PFSK-1 (cell line): ENCODE measurements at regions not wholly inside any gene's neighbourhood (a gene's known extent, or its start where the extent isn't known, plus 50 kb on each side); places are given as distances from the start of the nearest gene placed in this dataset.

Experiments
- FOXP2 ChIP-seq: optimal IDR thresholded peaks from 2 replicates; pipeline ENCODE3; 2011; ENCODE audit warnings: borderline replicate concordance, control low read depth, inconsistent platforms; ENCODE audit not compliant: insufficient read depth; ENCODE audit errors: extremely low read length, extremely low read depth
- POLR2AphosphoS5 ChIP-seq: IDR thresholded peaks from 2 replicates; pipeline ENCODE4 v1.6.1; 2012; ENCODE audit warnings: low read depth, mild to moderate bottlenecking, control low read depth, low read length, moderate library complexity
- REST ChIP-seq, 2 experiments: IDR thresholded peaks; 2 replicates each; pipeline versions ENCODE4 v1.6.1 to v1.8.0; 2011 to 2012; ENCODE audit warnings: low read depth in 2 of 2, low read length in 2 of 2, control low read depth in 1 of 2, inconsistent platforms in 1 of 2, mild to moderate bottlenecking in 1 of 2, moderate library complexity in 1 of 2; ENCODE audit not compliant: insufficient read depth in 1 of 2
- SIN3A ChIP-seq: IDR thresholded peaks from 2 replicates; pipeline ENCODE4 v1.6.1; 2012; ENCODE audit warnings: mild to moderate bottlenecking, low read length, moderate library complexity, borderline replicate concordance; ENCODE audit not compliant: insufficient read depth
- TAF1 ChIP-seq: IDR thresholded peaks from 2 replicates; pipeline ENCODE4 v1.6.1; 2012; ENCODE audit warnings: low read length, control low read depth, borderline replicate concordance; ENCODE audit not compliant: insufficient read depth

DNA sequence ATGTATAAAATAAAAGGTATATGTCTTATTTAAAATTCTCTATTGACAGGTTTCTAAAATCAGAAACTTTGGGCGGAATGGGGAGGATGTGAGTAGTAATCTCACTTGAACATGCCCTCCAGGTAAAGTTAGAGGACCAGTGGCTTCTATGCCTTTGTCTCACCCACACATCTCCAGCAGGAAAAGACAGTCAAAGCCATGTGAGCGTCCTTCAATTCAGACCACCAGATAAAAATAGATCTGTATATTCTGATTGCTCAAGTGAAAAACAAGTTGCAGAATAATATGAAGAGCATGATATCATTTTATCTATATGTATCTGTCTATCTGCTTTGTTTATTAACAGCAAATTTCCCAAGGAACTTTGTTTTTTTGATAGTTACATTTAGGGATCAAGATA lies 152.2 kb downstream of the TMCO5A start:
- TF ChIP-seq TAF1 (no peak), SIN3A (no peak), REST (IDR thresholded peaks at IDR 0.05; ENCODE audit: insufficient read depth in 1 of 2, low read depth in 2 of 2, low read length in 2 of 2) (no peak), POLR2AphosphoS5 (no peak), FOXP2 (no peak)

GRCh38 chr15:38088971-38089370 lies 154.5 kb downstream of the TMCO5A start:
- no peak for TF ChIP-seq SIN3A
- TF ChIP-seq POLR2AphosphoS5: no peak
- no peak for TF ChIP-seq TAF1
- TF ChIP-seq REST (IDR thresholded peaks at IDR 0.05; ENCODE audit: insufficient read depth in 1 of 2, low read depth in 2 of 2, low read length in 2 of 2): no peak
- no peak for TF ChIP-seq FOXP2

- no peak for TF ChIP-seq FOXP2
- TF ChIP-seq SIN3A: no peak
- TF ChIP-seq TAF1: no peak
- TF ChIP-seq REST (IDR thresholded peaks at IDR 0.05; ENCODE audit: insufficient read depth in 1 of 2, low read depth in 2 of 2, low read length in 2 of 2): no peak
- no peak for TF ChIP-seq POLR2AphosphoS5
Observed at GRCh38 chr15:38090223-38090622, 155.8 kb downstream of the TMCO5A start.

DNA sequence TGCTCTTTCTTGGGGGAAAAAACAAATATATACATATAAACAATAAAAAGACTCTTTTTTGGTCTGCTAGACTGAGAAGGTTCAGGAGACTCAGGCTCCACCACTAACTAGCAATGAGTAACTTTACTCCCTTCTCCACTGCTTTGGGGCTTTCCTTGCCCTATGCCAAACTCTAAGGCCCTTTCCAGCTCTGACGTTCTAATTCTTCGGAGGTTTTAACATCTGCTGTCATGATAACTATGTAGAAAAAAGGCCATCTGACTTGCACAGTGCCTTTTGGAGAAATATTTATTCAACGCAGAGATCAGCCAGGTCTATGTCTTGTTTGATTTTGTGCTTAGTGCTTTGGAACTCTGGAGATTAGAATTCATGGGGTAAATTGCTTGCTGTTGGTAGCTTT lies 156.2 kb downstream of the TMCO5A start:
- TF ChIP-seq TAF1 (no peak), SIN3A (no peak), POLR2AphosphoS5 (no peak), FOXP2 (no peak), REST (IDR thresholded peaks at IDR 0.05; ENCODE audit: insufficient read depth in 1 of 2, low read depth in 2 of 2, low read length in 2 of 2) (no peak)

DNA sequence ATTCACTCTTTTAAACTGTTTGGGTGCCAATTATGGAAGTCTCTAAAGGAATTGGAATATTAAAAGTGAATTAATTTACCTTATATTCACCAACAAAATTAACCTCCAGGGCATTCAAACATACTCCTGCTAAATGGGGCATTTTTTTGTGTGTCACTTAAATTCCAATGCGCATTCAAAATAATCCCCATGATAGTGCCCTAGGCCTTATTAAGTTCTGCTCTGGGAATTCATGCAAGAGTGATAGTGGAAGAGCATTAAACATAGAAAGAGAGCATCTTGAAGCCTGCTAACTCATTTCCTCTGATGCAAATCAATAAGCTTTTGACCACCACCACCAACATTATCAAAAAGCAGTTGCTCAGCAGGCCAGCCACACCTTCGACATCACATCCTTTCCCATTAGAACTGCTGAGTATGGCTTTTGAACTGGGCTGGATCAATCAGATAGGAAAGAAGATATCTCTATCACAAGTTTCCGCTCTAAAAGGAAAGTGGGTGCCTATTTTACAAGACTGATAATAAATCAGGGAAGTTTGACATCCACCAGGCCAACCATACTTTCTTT lies 156.7 kb downstream of the TMCO5A start:
- TF ChIP-seq FOXP2 (no peak), REST (IDR thresholded peaks at IDR 0.05; ENCODE audit: insufficient read depth in 1 of 2, low read depth in 2 of 2, low read length in 2 of 2) (no peak), SIN3A (no peak), TAF1 (no peak), POLR2AphosphoS5 (no peak)
